Erythroblast (primary cell): ENCODE measurements at regions not wholly inside any gene's neighbourhood (a gene's known extent, or its start where the extent isn't known, plus 50 kb on each side); places are given as distances from the start of the nearest gene placed in this dataset.

Source experiments
- GATA1 ChIP-seq: IDR thresholded peaks from 2 replicates; pipeline ENCODE4 v1.6.1; 2011; ENCODE audit warnings: low read depth, mild to moderate bottlenecking, control low read depth, low read length, moderate library complexity
- POLR2A ChIP-seq: IDR thresholded peaks from 2 replicates; pipeline ENCODE4 v1.6.1; 2011; ENCODE audit warnings: mild to moderate bottlenecking, low read length

- TF ChIP-seq POLR2A (no peak), GATA1 (no peak)
Observed at GRCh38 chr4:107117726-107118125, 81.6 kb upstream of the DKK2 start.
